Stimulated activated CD4-positive, alpha-beta T cell treated with anti-CD3 and anti-CD28 coated beads, Interleukin-2, amount 100 ng/mL, for 48 hours (primary cell): ENCODE measurements at regions not wholly inside any gene's neighbourhood (a gene's known extent, or its start where the extent isn't known, plus 50 kb on each side); places are given as distances from the start of the nearest gene placed in this dataset.
"Not testable (repeated sequence)": the region's sequence is repeated elsewhere in the genome, so short reads cannot be mapped to it uniquely, and the experiment has no call there.

ENCODE experiments used
- DNase-seq, 2 donors: peaks; one replicate each; pipeline ENCODE4 v3.0.0-alpha.2; 2020

- DNase-seq, result no peak
Measured at GRCh38 chr1:64318428-64318827, 115.0 kb downstream of the UBE2U start.

- no peak for DNase-seq
Measured at GRCh38 chr1:64320007-64320406, 116.6 kb downstream of the UBE2U start.

DNA sequence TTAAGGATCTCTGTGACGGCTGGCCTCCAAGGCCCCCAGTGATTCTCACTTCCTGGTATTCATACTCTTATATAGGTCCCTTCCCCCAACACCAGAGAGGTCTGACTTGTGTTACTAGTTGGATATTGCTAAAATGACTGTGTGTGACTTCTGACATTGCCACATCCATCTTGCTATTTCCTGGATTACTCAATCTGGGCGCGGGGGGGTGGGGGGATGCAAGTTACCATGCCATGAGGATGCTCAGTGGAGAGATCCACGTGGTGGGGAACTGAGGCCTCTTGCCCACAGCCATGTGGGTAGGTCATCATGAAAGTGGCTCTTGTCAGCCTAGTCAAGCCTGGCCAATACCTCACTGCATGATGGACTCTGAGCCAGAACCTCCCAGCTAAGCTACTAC is 117.0 kb downstream of the UBE2U start:
- DNase-seq, result no peak

DNA sequence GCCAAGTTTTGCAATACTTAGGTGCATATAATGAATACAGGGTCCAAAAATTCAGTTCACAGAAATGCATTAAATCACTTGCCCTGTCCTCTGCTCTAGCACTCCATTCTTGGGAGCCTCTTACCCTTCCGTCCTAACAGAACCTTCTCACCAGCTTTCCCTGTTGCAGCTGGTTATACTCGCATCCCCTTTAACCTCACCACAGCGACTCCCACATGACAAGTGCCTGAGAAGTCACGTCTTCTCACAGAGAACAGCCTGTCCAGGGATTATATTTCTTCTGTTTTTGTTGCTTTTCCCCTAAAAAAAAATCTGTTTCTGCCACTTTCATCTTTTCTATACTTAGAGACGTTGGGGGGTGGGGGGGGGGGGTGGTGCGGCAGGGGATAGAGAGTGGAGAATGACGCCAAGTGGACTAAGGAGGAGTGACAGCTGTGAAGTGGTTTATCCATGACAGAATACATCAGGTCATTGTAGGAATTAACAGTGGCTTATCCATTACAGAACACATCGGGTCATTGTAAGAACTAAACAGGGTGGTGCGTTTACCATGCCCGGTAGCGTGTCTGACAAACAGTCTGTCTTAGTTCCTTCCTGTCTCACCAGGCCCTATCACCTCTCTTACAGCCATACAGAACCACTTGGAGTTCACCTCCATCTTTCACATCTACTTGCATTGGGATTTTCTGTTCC is 117.6 kb downstream of the UBE2U start:
- DNase-seq, result no peak

DNA sequence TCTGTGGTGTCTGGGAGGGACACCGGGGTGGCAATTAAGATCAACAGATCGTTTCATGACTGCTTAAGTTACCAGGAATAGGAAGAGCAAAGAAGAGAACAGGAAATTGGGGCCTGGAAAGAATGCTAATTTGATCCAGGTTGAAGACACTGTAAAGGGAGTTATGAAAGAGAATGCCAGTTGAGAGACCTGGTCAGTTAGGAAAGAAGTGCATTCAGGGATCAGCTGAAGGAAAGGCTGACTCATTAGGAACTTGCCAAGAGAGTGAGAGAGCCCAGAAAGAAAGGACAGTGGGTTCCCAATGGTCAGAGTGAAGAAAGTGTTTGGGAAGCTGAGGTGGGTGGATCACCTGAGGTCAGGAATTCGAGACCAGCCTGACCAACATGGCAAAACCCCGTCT is 119.6 kb downstream of the UBE2U start:
- no peak for DNase-seq

GRCh38 chr1:64323882-64324281 is 120.5 kb downstream of the UBE2U start:
- DNase-seq, result no peak

- no peak for DNase-seq
Measured at GRCh38 chr1:64325856-64326255, 122.4 kb downstream of the UBE2U start.

- DNase-seq, result no peak
Measured at GRCh38 chr1:64327119-64327518, 123.7 kb downstream of the UBE2U start.

- DNase-seq, result no peak
Measured at GRCh38 chr1:64328193-64328592, 124.8 kb downstream of the UBE2U start.

GRCh38 chr1:64330839-64331238 is 127.4 kb downstream of the UBE2U start:
- DNase-seq, result no peak

- DNase-seq, result no peak
Measured at GRCh38 chr1:64335636-64336035, 132.2 kb downstream of the UBE2U start.

- no peak for DNase-seq
Measured at GRCh38 chr1:64337475-64337874, 132.5 kb upstream of the CACHD1 start.

DNA sequence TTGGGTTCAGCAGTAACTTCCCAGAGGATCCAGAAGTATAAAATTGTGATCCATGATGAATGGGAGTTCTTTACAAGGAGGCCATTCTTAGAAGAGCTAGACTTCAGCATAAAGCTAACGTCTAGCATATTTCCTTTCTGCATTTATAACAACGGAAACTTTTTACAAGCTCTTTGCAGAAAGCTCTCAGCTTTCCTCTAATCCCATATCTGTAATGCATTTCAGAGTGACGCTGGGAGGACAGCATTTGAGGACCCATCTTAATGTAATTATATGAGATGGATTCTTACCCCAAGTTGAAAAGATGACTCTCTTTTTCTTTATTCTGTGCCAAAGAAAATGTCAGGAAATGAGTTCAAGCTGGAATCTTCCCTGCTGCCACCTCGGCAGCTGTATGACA is 132.0 kb upstream of the CACHD1 start:
- DNase-seq, result no peak

- no peak for DNase-seq
Measured at GRCh38 chr1:64340361-64340760, 129.6 kb upstream of the CACHD1 start.

DNA sequence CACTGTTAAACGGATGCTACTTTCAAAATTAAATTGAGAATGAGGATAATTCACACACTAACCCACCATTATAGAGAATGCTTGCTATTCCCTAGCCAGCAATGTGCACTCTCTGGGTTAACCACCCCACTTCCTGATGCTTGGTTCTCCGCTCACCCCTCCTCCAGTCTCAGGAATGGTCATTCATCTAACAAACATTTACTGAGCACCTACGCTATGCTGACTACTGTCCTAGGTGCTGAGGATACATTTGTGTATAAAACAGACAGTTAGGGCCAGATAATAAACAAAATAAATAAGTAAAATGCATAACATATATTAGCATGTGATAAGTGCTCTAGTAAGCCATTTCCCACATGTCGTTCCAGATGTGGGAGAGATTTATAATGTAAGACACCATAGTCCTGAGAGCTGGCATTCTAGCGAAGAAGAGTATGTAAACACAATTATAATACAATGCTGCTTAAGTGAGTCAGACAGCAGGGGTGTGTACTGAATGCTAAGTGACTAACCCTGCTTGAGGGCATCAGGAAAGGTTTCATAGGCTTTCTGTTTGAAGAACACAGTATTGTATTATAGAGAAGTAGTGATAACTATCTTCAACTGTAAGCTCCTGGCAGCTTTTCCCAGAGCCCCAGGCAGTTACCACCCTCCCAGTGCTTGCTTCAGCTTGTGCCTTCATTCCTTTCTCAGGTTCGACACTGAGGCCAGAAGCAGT is 126.7 kb upstream of the CACHD1 start:
- DNase-seq, result no peak

- no peak for DNase-seq
Measured at GRCh38 chr1:64343823-64344190, 126.1 kb upstream of the CACHD1 start.

DNA sequence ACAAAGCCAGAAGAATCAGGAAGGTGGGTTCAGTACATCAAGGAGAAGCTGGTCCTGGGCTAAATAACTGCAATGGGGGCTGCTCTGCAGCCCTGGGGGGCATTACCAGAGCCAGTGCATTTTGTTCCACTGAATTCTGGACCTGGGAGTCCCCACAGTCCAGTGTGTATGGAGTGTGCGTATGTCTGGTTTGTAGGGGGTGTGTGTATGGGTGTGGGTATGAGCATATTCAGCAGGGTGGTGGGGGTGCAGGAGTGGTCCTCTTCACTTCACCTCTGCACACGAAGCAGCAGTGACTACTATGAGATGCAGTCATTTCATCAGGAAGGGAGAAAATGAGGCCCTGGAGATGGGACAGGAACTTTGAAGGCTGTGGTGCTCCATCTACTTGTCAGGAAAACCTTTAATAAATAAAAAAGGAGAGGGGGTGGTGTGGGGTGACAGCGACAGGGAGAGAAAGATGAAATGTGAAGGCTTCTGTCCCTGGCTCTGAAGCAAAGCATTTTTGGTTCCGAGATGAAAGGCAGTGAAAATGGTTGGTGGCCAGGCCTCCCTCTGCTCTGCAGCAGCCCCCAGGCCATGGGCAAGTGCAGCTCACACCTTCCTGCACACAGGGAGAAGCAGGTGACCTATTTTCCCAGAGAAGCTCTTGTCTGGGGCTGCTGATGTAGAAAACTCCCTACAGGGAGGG is 121.5 kb upstream of the CACHD1 start:
- no peak for DNase-seq

GRCh38 chr1:64348961-64349648 is 120.8 kb upstream of the CACHD1 start:
- DNase-seq, result no peak

GRCh38 chr1:64355534-64355933 is 114.4 kb upstream of the CACHD1 start:
- DNase-seq, result not testable (repeated sequence)

GRCh38 chr1:64356636-64357256 is 113.2 kb upstream of the CACHD1 start:
- no peak for DNase-seq

- DNase-seq, result no peak
Measured at GRCh38 chr1:64357422-64357821, 112.5 kb upstream of the CACHD1 start.

GRCh38 chr1:64358692-64359091 is 111.2 kb upstream of the CACHD1 start:
- DNase-seq, result no peak

DNA sequence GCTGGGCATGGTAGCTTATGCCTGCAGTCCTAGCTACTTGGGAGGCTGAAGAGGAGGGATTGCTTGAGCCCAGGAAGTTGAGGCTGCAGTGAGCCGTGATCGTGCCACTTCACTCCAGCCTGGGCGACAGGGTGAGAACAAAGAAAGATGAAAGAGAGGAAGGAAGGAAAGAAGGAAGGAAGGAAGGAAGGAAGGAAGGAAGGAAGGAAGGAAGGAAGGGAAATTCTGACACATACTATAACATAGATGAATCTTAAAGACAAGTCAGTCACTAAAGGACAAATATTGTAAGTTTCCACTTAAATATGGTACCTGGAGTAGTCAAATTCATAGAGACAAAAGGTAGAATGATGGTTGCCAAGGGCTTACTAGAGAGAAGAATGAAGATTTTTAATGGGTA is 108.0 kb upstream of the CACHD1 start:
- DNase-seq, result no peak
